Fibroblast of villous mesenchyme (primary cell): ENCODE measurements at regions not wholly inside any gene's neighbourhood (a gene's known extent, or its start where the extent isn't known, plus 50 kb on each side); places are given as distances from the start of the nearest gene placed in this dataset.
A peak's percentile ranks its signal among the peaks of the same experiment; 100 is the strongest.

Experiments used
- DNase-seq: peaks from one replicate; pipeline ENCODE4 v3.0.0-alpha.2; 2010; ENCODE audit warnings: low read depth
- H3K4me3 ChIP-seq: 2 replicates; pipeline ENCODE4 v1.5.1; 2011; ENCODE audit warnings: low read depth, mild to moderate bottlenecking, low read length
- TF ChIP-seq, protein P1 (sequence below): IDR thresholded peaks from 2 replicates; pipeline ENCODE4 v1.5.1; 2012; ENCODE audit warnings: low read depth, mild to moderate bottlenecking, low read length; ENCODE audit not compliant: insufficient read depth

GRCh38 chr6:91600561-91600960, 1013.7 kb upstream of the MAP3K7 start:
- H3K4me3 ChIP-seq: no peak overlapping the region
- no peak for DNase-seq
- TF ChIP-seq, protein P1, sequence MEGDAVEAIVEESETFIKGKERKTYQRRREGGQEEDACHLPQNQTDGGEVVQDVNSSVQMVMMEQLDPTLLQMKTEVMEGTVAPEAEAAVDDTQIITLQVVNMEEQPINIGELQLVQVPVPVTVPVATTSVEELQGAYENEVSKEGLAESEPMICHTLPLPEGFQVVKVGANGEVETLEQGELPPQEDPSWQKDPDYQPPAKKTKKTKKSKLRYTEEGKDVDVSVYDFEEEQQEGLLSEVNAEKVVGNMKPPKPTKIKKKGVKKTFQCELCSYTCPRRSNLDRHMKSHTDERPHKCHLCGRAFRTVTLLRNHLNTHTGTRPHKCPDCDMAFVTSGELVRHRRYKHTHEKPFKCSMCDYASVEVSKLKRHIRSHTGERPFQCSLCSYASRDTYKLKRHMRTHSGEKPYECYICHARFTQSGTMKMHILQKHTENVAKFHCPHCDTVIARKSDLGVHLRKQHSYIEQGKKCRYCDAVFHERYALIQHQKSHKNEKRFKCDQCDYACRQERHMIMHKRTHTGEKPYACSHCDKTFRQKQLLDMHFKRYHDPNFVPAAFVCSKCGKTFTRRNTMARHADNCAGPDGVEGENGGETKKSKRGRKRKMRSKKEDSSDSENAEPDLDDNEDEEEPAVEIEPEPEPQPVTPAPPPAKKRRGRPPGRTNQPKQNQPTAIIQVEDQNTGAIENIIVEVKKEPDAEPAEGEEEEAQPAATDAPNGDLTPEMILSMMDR: no peak

DNA sequence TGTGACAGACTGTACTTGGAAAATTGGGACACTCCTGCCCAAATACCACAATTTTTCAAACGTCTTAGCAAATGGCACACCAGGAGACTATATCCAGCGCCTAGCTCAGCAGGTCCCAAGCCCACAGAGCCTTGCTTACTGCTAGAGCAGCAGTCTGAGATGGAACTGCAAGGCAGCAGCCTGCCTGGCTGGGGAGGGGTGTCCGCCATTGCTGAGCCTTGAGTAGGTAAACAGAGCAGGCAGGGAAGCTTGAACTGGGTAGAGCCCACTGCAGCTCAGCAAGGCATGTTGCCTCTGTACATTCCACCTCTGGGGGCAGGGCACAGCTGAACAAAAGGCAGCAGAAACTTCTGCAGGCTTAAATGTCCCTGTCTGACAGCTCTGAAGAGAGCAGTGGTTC, 1003.3 kb upstream of the MAP3K7 start:
- DNase-seq: no peak
- TF ChIP-seq, protein P1: no peak
- no peak overlapping the region for H3K4me3 ChIP-seq

GRCh38 chr6:91580635-91581034, 993.8 kb upstream of the MAP3K7 start:
- H3K4me3 ChIP-seq: no peak overlapping the region
- no peak for DNase-seq
- TF ChIP-seq, protein P1: no peak

DNA sequence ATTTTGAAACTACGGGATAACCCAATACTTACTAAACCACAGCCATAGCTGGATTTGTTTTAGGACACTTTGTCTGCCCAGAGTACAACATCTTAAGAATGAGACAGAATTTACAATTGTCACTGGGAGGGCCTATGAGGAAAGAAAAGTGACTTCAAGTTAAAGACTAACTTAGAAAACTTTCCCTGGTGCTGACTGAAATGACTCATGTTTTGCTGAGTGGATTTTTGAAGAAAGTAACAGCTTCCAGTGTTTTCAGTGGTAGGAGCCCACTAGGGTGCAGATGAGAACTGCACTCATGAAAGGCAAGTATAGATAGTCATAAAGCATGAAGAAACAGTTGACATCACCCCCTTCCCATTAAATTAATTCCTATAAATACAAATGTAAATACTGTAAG, 988.2 kb upstream of the MAP3K7 start:
- DNase-seq: peak; percentile 17
- TF ChIP-seq, protein P1: no peak
- H3K4me3 ChIP-seq: no peak overlapping the region

GRCh38 chr6:91573826-91574416, 987.0 kb upstream of the MAP3K7 start:
- TF ChIP-seq, protein P1: no peak
- no peak for DNase-seq
- H3K4me3 ChIP-seq: no peak overlapping the region

- no peak overlapping the region for H3K4me3 ChIP-seq
- no peak for DNase-seq
- TF ChIP-seq, protein P1: no peak
Observed at GRCh38 chr6:91572878-91573277, 986.0 kb upstream of the MAP3K7 start.

GRCh38 chr6:91569071-91569470, 982.2 kb upstream of the MAP3K7 start:
- TF ChIP-seq, protein P1: no peak
- peak; percentile 12 for DNase-seq

More at GRCh38 chr6:91569071-91569470, 982.2 kb upstream of the MAP3K7 start:
- H3K4me3 ChIP-seq: no peak overlapping the region
